Neural progenitor cell (in vitro differentiated cells): ENCODE measurements at regions not wholly inside any gene's neighbourhood (a gene's known extent, or its start where the extent isn't known, plus 50 kb on each side); places are given as distances from the start of the nearest gene placed in this dataset.

Experiments
- CTCF ChIP-seq: fragments of 200-600 bp; sonication (generic); IDR thresholded peaks from 2 replicates; pipeline ENCODE4 v1.5.1; 2017; ENCODE audit warnings: antibody characterized with exemption, mild to moderate bottlenecking
- EZH2 ChIP-seq: fragments of 200-600 bp; sonication (generic); IDR thresholded peaks from 2 replicates; pipeline ENCODE4 v1.6.1; 2017; ENCODE audit warnings: antibody characterized with exemption, mild to moderate bottlenecking, moderate library complexity

- TF ChIP-seq CTCF (no peak), EZH2 (no peak)
These were observed 84.9 kb downstream of the ASB1 start for GRCh38 chr2:238511614-238511950.
